Upper lobe of right lung (tissue), 1 donor: ENCODE measurements at regions not wholly inside any gene's neighbourhood (a gene's known extent, or its start where the extent isn't known, plus 50 kb on each side); places are given as distances from the start of the nearest gene placed in this dataset.

Experiments
- ATAC-seq: fragments of 200-7000 bp; cut with Tn5 transposase; one replicate; pipeline ENCODE4 v1.9.1; 2020; ENCODE audit warnings: mild to moderate bottlenecking, moderate library complexity
- DNase-seq: peaks from one replicate; pipeline ENCODE4 v3.0.0-alpha.2; 2020
- H3K27ac ChIP-seq: fragments of 200-600 bp; one replicate; pipeline ENCODE4 v1.8.0; 2022
- H3K27me3 ChIP-seq: fragments of 200-600 bp; one replicate; pipeline ENCODE4 v1.8.0; 2022; ENCODE audit warnings: mild to moderate bottlenecking
- H3K36me3 ChIP-seq: fragments of 200-600 bp; one replicate; pipeline ENCODE4 v1.8.0; 2022
- H3K4me1 ChIP-seq: fragments of 200-600 bp; one replicate; pipeline ENCODE4 v1.8.0; 2022
- H3K4me3 ChIP-seq: fragments of 200-600 bp; one replicate; pipeline ENCODE4 v1.8.0; 2022; ENCODE audit warnings: mild to moderate bottlenecking
- H3K9me3 ChIP-seq: fragments of 200-600 bp; one replicate; pipeline ENCODE4 v1.8.0; 2022
- CTCF ChIP-seq: fragments of 200-600 bp; IDR thresholded peaks from one replicate; pipeline ENCODE4 v1.8.0; 2022; ENCODE audit warnings: antibody characterized with exemption
- intact Hi-C: fragments of 100-400 bp; cut with DNase I; formaldehyde crosslinking; loops from one replicate; pipeline ENCODE4 v1.11.0; 2022
- donor health status: DM: no; HTN: yes; CAD: no; lungs with severe emphysema.

GRCh38 chr9:13993632-13994185 is 320.2 kb downstream of the NFIB start:
- Histone ChIP-seq H3K27ac (no peak overlapping the region), H3K9me3 (no peaks in the 10 kb centered on the region), H3K4me3 (no peak overlapping the region), H3K4me1 (no peaks in the 10 kb centered on the region), H3K27me3 (no peaks in the 10 kb centered on the region), H3K36me3 (no peaks in the 10 kb centered on the region)
- no peak for ATAC-seq
- intact Hi-C loops = no loop called here
- no peak for DNase-seq
- no peak for TF ChIP-seq CTCF

- TF ChIP-seq CTCF = no peak
- H3K4me3 ChIP-seq = no peak overlapping the region
- no peaks in the 10 kb centered on the region for H3K4me1 ChIP-seq
- H3K9me3 ChIP-seq = no peaks in the 10 kb centered on the region
- H3K27ac ChIP-seq = no peak overlapping the region
- ATAC-seq = no peak
- H3K36me3 ChIP-seq = no peaks in the 10 kb centered on the region
- no peaks in the 10 kb centered on the region for H3K27me3 ChIP-seq
- intact Hi-C loops = no loop called here
- no peak for DNase-seq
These were observed 321.5 kb downstream of the NFIB start for GRCh38 chr9:13992138-13993088.

GRCh38 chr9:13991395-13991794 is 322.5 kb downstream of the NFIB start:
- intact Hi-C loops = no loop called here
- Histone ChIP-seq H3K27me3 (no peaks in the 10 kb centered on the region), H3K9me3 (no peaks in the 10 kb centered on the region), H3K4me1 (no peaks in the 10 kb centered on the region), H3K4me3 (no peak overlapping the region), H3K36me3 (no peaks in the 10 kb centered on the region), H3K27ac (no peak overlapping the region)
- no peak for TF ChIP-seq CTCF
- DNase-seq (no peak), ATAC-seq (no peak)

- no peaks in the 10 kb centered on the region for H3K4me1 ChIP-seq
- H3K9me3 ChIP-seq = no peaks in the 10 kb centered on the region
- no peak for DNase-seq
- no peaks in the 10 kb centered on the region for H3K27me3 ChIP-seq
- TF ChIP-seq CTCF = no peak
- intact Hi-C loops = no loop called here
- no peak for ATAC-seq
- H3K4me3 ChIP-seq = no peak overlapping the region
- no peaks in the 10 kb centered on the region for H3K36me3 ChIP-seq
- H3K27ac ChIP-seq = no peak overlapping the region
These were observed 322.9 kb downstream of the NFIB start for GRCh38 chr9:13990994-13991393.

GRCh38 chr9:13990331-13990730 is 323.6 kb downstream of the NFIB start:
- intact Hi-C loops = no loop called here
- no peak for TF ChIP-seq CTCF
- no peak for DNase-seq

More at GRCh38 chr9:13990331-13990730, 323.6 kb downstream of the NFIB start:
- Histone ChIP-seq H3K4me1 (no peaks in the 10 kb centered on the region), H3K27ac (no peak overlapping the region), H3K4me3 (no peak overlapping the region), H3K9me3 (no peaks in the 10 kb centered on the region), H3K27me3 (no peaks in the 10 kb centered on the region), H3K36me3 (no peaks in the 10 kb centered on the region)
- no peak for ATAC-seq
